Brain microvascular endothelial cell (primary cell): ENCODE measurements at regions not wholly inside any gene's neighbourhood (a gene's known extent, or its start where the extent isn't known, plus 50 kb on each side); places are given as distances from the start of the nearest gene placed in this dataset.
A peak's percentile ranks its signal among the peaks of the same experiment; 100 is the strongest.
"Not testable (repeated sequence)": the region's sequence is repeated elsewhere in the genome, so short reads cannot be mapped to it uniquely, and the experiment has no call there.

Experiments
- DNase-seq: peaks from one replicate; pipeline ENCODE4 v3.0.0-alpha.2; 2020
- H3K27ac ChIP-seq: fragments of 250-450 bp; sonication (Bioruptor Pico); 2 replicates; pipeline ENCODE4 v1.5.1; 2020; ENCODE audit warnings: mild to moderate bottlenecking, moderate library complexity
- H3K27me3 ChIP-seq: fragments of 250-450 bp; sonication (Bioruptor Pico); replicated peaks from 2 replicates; pipeline ENCODE4 v1.5.1; 2020; ENCODE audit warnings: mild to moderate bottlenecking
- H3K36me3 ChIP-seq: fragments of 250-450 bp; sonication (Bioruptor Pico); replicated peaks from 2 replicates; pipeline ENCODE4 v1.5.1; 2020; ENCODE audit warnings: mild to moderate bottlenecking
- H3K4me3 ChIP-seq: 2 replicates; pipeline ENCODE4 v1.5.1; 2011; ENCODE audit warnings: low read depth, mild to moderate bottlenecking, control low read depth, low read length, moderate library complexity
- in situ Hi-C: cut with HindIII; loops from 2 replicates; pipeline ENCODE4 v1.10.0; 2017; ENCODE audit warnings: low sequenced_read_pairs, low pct_ligation_motif_present
- TF ChIP-seq, protein P1 (sequence below): IDR thresholded peaks from 2 replicates; pipeline ENCODE4 v1.5.1; 2011; ENCODE audit warnings: low read depth, mild to moderate bottlenecking, moderate library complexity, low read length, control low read depth, inconsistent platforms; ENCODE audit errors: missing control alignments

DNA sequence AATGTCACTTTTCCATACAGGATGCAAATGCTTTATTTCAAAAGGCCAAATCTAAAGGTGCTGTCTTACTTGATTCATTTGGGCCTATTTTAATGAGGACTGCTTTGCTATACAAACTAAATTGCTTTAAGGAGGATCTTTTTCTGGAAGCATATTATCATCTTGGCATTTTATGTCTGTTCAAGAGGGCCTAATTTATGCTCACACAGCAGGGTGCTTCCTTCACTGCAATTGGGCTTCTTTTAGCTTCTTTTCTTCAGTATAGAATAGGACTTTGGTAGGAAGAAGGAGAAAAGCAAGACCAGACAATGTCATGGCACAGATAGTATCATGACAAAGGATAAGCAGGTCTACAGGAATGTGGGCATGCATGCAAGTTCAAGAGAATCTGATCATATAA is 222.4 kb upstream of the ANKRD50 start:
- in situ Hi-C loops, result no loop called here
- TF ChIP-seq, protein P1, sequence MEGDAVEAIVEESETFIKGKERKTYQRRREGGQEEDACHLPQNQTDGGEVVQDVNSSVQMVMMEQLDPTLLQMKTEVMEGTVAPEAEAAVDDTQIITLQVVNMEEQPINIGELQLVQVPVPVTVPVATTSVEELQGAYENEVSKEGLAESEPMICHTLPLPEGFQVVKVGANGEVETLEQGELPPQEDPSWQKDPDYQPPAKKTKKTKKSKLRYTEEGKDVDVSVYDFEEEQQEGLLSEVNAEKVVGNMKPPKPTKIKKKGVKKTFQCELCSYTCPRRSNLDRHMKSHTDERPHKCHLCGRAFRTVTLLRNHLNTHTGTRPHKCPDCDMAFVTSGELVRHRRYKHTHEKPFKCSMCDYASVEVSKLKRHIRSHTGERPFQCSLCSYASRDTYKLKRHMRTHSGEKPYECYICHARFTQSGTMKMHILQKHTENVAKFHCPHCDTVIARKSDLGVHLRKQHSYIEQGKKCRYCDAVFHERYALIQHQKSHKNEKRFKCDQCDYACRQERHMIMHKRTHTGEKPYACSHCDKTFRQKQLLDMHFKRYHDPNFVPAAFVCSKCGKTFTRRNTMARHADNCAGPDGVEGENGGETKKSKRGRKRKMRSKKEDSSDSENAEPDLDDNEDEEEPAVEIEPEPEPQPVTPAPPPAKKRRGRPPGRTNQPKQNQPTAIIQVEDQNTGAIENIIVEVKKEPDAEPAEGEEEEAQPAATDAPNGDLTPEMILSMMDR, result no peak

DNA sequence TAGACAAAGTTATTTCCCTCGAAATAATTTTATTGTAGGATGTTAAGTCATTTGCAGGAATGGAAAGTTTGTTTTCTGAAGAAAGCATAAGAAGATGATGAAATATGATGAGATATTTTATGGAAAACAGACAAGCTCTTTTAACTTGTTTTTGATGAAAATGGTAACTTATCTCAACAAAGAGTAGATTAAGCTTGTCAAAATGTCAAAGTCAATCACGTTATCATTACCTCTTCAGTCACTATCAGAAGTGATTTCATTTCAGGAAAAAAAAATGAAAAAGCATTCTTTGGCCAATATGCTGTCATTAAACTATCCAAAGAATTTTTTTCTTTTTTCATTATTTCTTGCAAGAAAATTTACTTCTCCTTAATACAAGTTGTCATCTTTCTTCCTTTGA is 221.0 kb upstream of the ANKRD50 start:
- in situ Hi-C loops, result no loop called here
- H3K36me3 ChIP-seq, result no peaks in the 10 kb centered on the region
- no peaks in the 10 kb centered on the region for H3K27me3 ChIP-seq
- TF ChIP-seq, protein P1, result no peak
- no peak overlapping the region for H3K4me3 ChIP-seq
- DNase-seq, result no peak
- H3K27ac ChIP-seq, result no peak overlapping the region

More for the DNA sequence above, 222.4 kb upstream of the ANKRD50 start:
- Histone ChIP-seq H3K27ac (no peak overlapping the region), H3K27me3 (no peaks in the 10 kb centered on the region), H3K36me3 (no peaks in the 10 kb centered on the region), H3K4me3 (no peak overlapping the region)
- no peak for DNase-seq

DNA sequence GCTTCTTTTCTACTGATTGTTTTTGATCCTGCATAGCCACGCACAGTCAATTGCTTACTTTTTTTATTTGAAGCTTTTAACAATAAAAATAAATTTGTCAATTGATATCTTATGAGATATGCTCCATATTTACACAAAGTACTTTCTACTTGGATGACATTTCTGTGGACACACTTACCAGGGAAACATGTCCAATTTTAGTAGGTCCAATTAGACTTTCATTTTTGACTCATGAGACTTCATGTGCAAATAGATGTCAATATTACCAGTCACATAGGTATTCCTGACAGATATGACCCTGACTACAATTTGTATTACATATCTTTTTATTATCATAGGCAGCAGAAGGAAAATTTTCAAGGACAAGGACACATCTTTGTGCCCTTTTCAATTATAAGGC is 219.9 kb upstream of the ANKRD50 start:
- TF ChIP-seq, protein P1, result no peak

DNA sequence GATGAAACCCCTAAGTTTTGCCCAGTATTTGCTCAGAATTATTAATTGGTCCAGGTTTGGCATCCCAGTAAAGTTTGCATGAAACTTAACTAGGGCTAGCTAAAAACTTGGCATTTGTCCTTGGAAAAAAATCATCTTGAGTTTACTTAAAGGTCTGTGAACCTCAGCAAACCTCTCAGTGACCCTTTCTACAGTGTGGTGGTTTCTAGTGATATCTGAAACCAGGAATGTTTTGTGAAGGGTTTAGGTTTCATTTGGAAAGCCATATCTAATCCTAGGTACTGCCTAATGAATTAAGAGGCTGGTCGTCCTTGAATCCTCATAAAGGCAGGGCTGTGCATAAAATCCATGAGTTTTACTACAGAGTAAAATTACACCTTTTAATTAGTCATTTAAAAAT is 218.5 kb upstream of the ANKRD50 start:
- Histone ChIP-seq H3K4me3 (no peak overlapping the region), H3K27ac (peak overlapping the region; percentile 21), H3K36me3 (no peaks in the 10 kb centered on the region), H3K27me3 (no peaks in the 10 kb centered on the region)
- TF ChIP-seq, protein P1, result no peak
- in situ Hi-C loops, result no loop called here
- peak; percentile 51 for DNase-seq

More for the DNA sequence above, 219.9 kb upstream of the ANKRD50 start:
- H3K27ac ChIP-seq, result no peak overlapping the region
- in situ Hi-C loops, result no loop called here
- no peaks in the 10 kb centered on the region for H3K36me3 ChIP-seq
- DNase-seq, result no peak
- no peaks in the 10 kb centered on the region for H3K27me3 ChIP-seq
- H3K4me3 ChIP-seq, result no peak overlapping the region

DNA sequence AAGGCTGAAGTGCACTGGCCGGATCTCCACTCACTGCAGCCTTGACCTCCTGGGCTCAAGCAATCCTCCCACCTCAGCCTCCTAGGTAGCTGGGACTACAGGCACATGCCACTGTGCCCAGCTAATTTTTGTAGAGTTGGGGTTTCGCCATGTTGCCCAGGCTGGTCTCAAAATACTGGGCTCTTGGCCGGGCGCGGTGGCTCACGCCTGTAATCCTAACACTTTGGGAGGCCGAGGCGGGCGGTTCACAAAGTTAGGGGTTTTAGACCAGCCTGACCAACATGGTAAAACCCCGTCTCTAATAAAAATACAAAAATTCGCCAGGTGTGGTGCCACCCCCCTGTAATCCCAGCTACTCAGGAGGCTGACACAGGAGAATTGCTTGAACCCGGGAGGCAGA is 210.2 kb upstream of the ANKRD50 start:
- H3K4me3 ChIP-seq, in situ Hi-C loops, H3K27me3 ChIP-seq, H3K27ac ChIP-seq, H3K36me3 ChIP-seq, DNase-seq: not testable (repeated sequence)

DNA sequence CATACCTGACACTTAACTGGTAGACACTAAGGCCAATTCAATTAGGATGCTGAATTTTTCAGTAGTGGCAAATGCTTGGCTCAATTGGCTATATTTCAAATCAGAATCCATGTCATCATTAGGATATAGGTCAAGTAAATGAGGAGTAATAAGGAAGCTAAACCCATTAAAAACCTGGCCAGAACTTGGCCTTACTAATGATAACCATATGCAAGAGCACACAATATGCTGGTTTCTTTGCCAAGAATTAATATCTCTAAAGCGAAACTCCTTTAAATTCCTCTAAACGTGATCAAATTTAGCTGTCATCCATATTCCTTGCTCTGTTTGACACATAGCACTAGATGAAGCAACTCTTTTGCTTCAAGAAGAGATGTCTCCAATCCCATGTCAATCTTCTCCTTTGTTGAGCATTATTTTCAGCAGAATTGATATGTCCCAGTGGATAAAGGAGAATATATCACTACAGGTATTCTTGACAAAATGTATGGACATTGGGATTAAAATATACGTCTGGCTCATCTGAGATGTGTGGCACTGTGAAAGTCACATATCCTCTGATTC is 206.1 kb upstream of the ANKRD50 start:
- no peak for DNase-seq
- in situ Hi-C loops, result no loop called here
- H3K27me3 ChIP-seq, result no peaks in the 10 kb centered on the region
- TF ChIP-seq, protein P1, result no peak
- no peak overlapping the region for H3K27ac ChIP-seq
- no peaks in the 10 kb centered on the region for H3K36me3 ChIP-seq
- H3K4me3 ChIP-seq, result no peak overlapping the region
